ENCODE measurements at regions not wholly inside any gene's neighbourhood (a gene's known extent, or its start where the extent isn't known, plus 50 kb on each side); places are given as distances from the start of the nearest gene placed in this dataset.

DNA sequence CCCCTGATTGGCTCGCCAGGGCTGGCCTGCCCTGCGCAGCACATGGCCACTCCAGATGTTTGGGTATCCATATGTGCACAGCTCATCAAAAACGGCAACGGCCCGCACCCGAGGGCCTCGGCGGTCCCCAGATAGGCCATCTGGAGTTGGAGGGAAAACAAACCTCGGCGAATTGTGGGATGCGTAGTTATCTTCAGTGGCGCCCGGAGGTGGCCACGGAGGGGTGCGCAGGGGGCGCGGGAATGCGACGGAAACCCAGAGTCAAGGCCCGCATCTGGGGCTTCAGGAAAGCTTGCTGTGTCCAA lies 156.5 kb downstream of the TLE3 start:
- no peak for TF ChIP-seq POLR2A (IDR thresholded peaks at IDR 0.05)
- TF ChIP-seq, protein P1, sequence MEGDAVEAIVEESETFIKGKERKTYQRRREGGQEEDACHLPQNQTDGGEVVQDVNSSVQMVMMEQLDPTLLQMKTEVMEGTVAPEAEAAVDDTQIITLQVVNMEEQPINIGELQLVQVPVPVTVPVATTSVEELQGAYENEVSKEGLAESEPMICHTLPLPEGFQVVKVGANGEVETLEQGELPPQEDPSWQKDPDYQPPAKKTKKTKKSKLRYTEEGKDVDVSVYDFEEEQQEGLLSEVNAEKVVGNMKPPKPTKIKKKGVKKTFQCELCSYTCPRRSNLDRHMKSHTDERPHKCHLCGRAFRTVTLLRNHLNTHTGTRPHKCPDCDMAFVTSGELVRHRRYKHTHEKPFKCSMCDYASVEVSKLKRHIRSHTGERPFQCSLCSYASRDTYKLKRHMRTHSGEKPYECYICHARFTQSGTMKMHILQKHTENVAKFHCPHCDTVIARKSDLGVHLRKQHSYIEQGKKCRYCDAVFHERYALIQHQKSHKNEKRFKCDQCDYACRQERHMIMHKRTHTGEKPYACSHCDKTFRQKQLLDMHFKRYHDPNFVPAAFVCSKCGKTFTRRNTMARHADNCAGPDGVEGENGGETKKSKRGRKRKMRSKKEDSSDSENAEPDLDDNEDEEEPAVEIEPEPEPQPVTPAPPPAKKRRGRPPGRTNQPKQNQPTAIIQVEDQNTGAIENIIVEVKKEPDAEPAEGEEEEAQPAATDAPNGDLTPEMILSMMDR (IDR thresholded peaks at IDR 0.05), result no peak

All from prostate gland (tissue), 2 donors.